GM23338 (cell line): ENCODE measurements at regions not wholly inside any gene's neighbourhood (a gene's known extent, or its start where the extent isn't known, plus 50 kb on each side); places are given as distances from the start of the nearest gene placed in this dataset.
A peak's percentile ranks its signal among the peaks of the same experiment; 100 is the strongest.

Experiments used
- ATAC-seq: fragments of 200-7000 bp; cut with Tn5 transposase; 3 replicates; pipeline ENCODE4 v1.9.1; 2020
- DNase-seq: peaks from one replicate; pipeline ENCODE4 v3.0.0-alpha.2; 2015; ENCODE audit warnings: low spot score
- H2AFZ ChIP-seq: fragments of 200-600 bp; sonication (generic); 2 replicates; pipeline ENCODE4 v1.8.0; 2016; ENCODE audit warnings: antibody characterized with exemption, mild to moderate bottlenecking, moderate library complexity
- H3F3A ChIP-seq: fragments of 200-600 bp; sonication (generic); replicated peaks from 2 replicates; pipeline ENCODE4 v1.8.0; 2017; ENCODE audit warnings: antibody characterized with exemption, mixed run types, low read depth
- H3K27ac ChIP-seq: fragments of 200-600 bp; sonication (generic); 2 replicates; pipeline ENCODE4 v1.6.1; 2016; ENCODE audit warnings: low read depth
- H3K27me3 ChIP-seq: fragments of 200-600 bp; sonication (generic); 2 replicates; pipeline ENCODE4 v1.8.0; 2016; ENCODE audit warnings: mild to moderate bottlenecking, mixed run types, moderate library complexity; ENCODE audit not compliant: insufficient read depth
- H3K36me3 ChIP-seq: fragments of 200-600 bp; sonication (generic); 2 replicates; pipeline ENCODE4 v1.8.0; 2016; ENCODE audit warnings: mild to moderate bottlenecking; ENCODE audit not compliant: insufficient read depth
- H3K4me1 ChIP-seq: fragments of 200-600 bp; sonication (generic); 2 replicates; pipeline ENCODE4 v1.8.0; 2016; ENCODE audit warnings: mild to moderate bottlenecking, moderate library complexity; ENCODE audit not compliant: insufficient read depth
- H3K4me2 ChIP-seq: fragments of 200-600 bp; sonication (generic); 2 replicates; pipeline ENCODE4 v1.7.1; 2017; ENCODE audit warnings: mixed run types
- H3K4me3 ChIP-seq: fragments of 200-600 bp; sonication (generic); 2 replicates; pipeline ENCODE4 v1.6.1; 2016; ENCODE audit warnings: mixed run types
- H3K79me2 ChIP-seq: fragments of 200-600 bp; sonication (generic); replicated peaks from 2 replicates; pipeline ENCODE4 v1.8.0; 2017; ENCODE audit warnings: mild to moderate bottlenecking; ENCODE audit not compliant: insufficient read depth
- H3K9me2 ChIP-seq: fragments of 200-600 bp; sonication (generic); 2 replicates; pipeline ENCODE4 v1.8.0; 2017; ENCODE audit not compliant: insufficient read depth
- H4K20me1 ChIP-seq: fragments of 200-600 bp; sonication (generic); replicated peaks from 2 replicates; pipeline ENCODE4 v1.8.0; 2017; ENCODE audit warnings: mild to moderate bottlenecking; ENCODE audit not compliant: insufficient read depth
- H3K27ac Mint-ChIP-seq: 2 replicates; pipeline ENCODE4 v1.8.0; 2020; ENCODE audit warnings: inconsistent platforms, mild to moderate bottlenecking, moderate library complexity, mixed read lengths
- H3K27me3 Mint-ChIP-seq: 3 replicates; pipeline ENCODE4 v1.8.0; 2022; ENCODE audit warnings: low read depth, mild to moderate bottlenecking, moderate library complexity, mixed read lengths, inconsistent platforms; ENCODE audit not compliant: insufficient read depth, poor library complexity
- H3K36me3 Mint-ChIP-seq: 3 replicates; pipeline ENCODE4 v1.8.0; 2021; ENCODE audit warnings: low read depth, mild to moderate bottlenecking, inconsistent platforms, moderate library complexity, mixed read lengths
- H3K4me1 Mint-ChIP-seq: 3 replicates; pipeline ENCODE4 v1.8.0; 2020; ENCODE audit warnings: mild to moderate bottlenecking, inconsistent platforms, mixed read lengths
- H3K4me3 Mint-ChIP-seq: 3 replicates; pipeline ENCODE4 v1.8.0; 2021; ENCODE audit warnings: moderate library complexity, mild to moderate bottlenecking, inconsistent platforms, mixed read lengths
- H3K9me3 Mint-ChIP-seq: 3 replicates; pipeline ENCODE4 v1.8.0; 2020; ENCODE audit warnings: moderate library complexity, mild to moderate bottlenecking, inconsistent platforms, mixed read lengths
- CREB1 ChIP-seq: fragments of 250-450 bp; sonication (Bioruptor Pico); IDR thresholded peaks from 2 replicates; pipeline ENCODE4 v1.5.0; 2020; ENCODE audit warnings: low read depth, mild to moderate bottlenecking, moderate library complexity
- EZH2 ChIP-seq: fragments of 200-600 bp; sonication (generic); IDR thresholded peaks from one replicate; pipeline ENCODE4 v1.8.0; 2017; ENCODE audit warnings: antibody characterized with exemption, mild to moderate bottlenecking, low read depth; ENCODE audit not compliant: unreplicated experiment
- EZH2phosphoT487 ChIP-seq: fragments of 200-600 bp; sonication (generic); IDR thresholded peaks from one replicate; pipeline ENCODE4 v1.8.1; 2018; ENCODE audit warnings: antibody characterized with exemption; ENCODE audit not compliant: unreplicated experiment
- JUNB ChIP-seq: IDR thresholded peaks from one replicate; pipeline ENCODE4 v1.6.1; 2016; ENCODE audit warnings: antibody characterized with exemption; ENCODE audit not compliant: unreplicated experiment
- NANOG ChIP-seq: IDR thresholded peaks from 2 replicates; pipeline ENCODE4 v1.6.1; 2016; ENCODE audit warnings: antibody characterized with exemption, borderline replicate concordance
- POLR2AphosphoS5 ChIP-seq: IDR thresholded peaks from 2 replicates; pipeline ENCODE4 v1.6.1; 2016; ENCODE audit warnings: antibody characterized with exemption, low read depth
- STAT1 ChIP-seq: IDR thresholded peaks from one replicate; pipeline ENCODE4 v1.6.1; 2016; ENCODE audit warnings: antibody characterized with exemption; ENCODE audit not compliant: unreplicated experiment
- ZNF114 ChIP-seq: fragments of 250-450 bp; sonication (Bioruptor Pico); IDR thresholded peaks from 2 replicates; pipeline ENCODE4 v1.5.0; 2020; ENCODE audit warnings: mild to moderate bottlenecking, moderate library complexity
- ZNF331 ChIP-seq: fragments of 250-450 bp; sonication (Bioruptor Pico); IDR thresholded peaks from 2 replicates; pipeline ENCODE4 v1.5.0; 2020; ENCODE audit warnings: low read depth, mild to moderate bottlenecking, moderate library complexity
- TF ChIP-seq, protein P1 (sequence below), 2 experiments: fragments of 200-600 bp in 1 of 2; sonication (generic) in 1 of 2; conservative IDR thresholded peaks; 2 replicates each; pipeline versions ENCODE4 v1.5.1 to v1.6.1; 2016 to 2017; ENCODE audit warnings: antibody characterized with exemption in 2 of 2, low read depth in 2 of 2, mild to moderate bottlenecking in 2 of 2, moderate library complexity in 1 of 2
- TF ChIP-seq, protein P2 (sequence below): fragments of 250-450 bp; sonication (Bioruptor Pico); IDR thresholded peaks from 2 replicates; pipeline ENCODE4 v1.5.0; 2020; ENCODE audit warnings: mild to moderate bottlenecking, moderate library complexity
- TF ChIP-seq, protein P3 (sequence below): IDR thresholded peaks from 2 replicates; pipeline ENCODE4 v1.6.1; 2016; ENCODE audit warnings: antibody characterized with exemption
- TF ChIP-seq, protein P4 (sequence below): IDR thresholded peaks from one replicate; pipeline ENCODE4 v1.6.1; 2018; ENCODE audit warnings: antibody characterized with exemption; ENCODE audit not compliant: unreplicated experiment

DNA sequence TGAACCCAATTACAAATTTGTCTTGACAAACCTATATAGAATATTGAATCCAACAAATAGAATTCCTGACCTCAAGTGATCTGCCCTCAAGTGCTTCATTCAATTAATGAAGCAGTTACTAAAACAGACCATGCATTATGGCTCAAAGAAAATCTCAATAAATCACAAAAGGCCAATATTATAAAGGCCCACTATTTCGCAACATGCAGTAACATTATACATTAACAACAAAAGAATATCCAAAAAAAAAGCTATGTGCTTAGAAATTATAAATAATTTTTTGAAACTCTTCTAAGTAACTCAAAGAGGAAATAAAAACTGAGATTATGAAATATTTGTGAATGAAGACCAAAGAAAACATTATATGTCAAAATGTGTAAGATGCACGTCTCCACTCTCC, 177.7 kb downstream of the ZNF674 start:
- H3K27me3 Mint-ChIP-seq, result no peaks in the 10 kb centered on the region
- H3K9me2 ChIP-seq, result no peaks in the 10 kb centered on the region
- peaks cover 2% of the 10 kb centered on the region; the same call in 1 of the 3 replicates for H3K36me3 Mint-ChIP-seq
- H3K4me3 ChIP-seq, result no peak overlapping the region
- no peak overlapping the region for H3K27ac Mint-ChIP-seq
- no peaks in the 10 kb centered on the region for H3K36me3 ChIP-seq
- no peak for ATAC-seq
- TF ChIP-seq ZNF331 (CRISPR knock-in tag) (no peak), EZH2 (no peak), CREB1 (CRISPR knock-in tag) (no peak), POLR2AphosphoS5 (no peak), ZNF114 (CRISPR knock-in tag) (no peak), JUNB (no peak), STAT1 (no peak), NANOG (no peak), EZH2phosphoT487 (no peak)
- TF ChIP-seq, protein P1, sequence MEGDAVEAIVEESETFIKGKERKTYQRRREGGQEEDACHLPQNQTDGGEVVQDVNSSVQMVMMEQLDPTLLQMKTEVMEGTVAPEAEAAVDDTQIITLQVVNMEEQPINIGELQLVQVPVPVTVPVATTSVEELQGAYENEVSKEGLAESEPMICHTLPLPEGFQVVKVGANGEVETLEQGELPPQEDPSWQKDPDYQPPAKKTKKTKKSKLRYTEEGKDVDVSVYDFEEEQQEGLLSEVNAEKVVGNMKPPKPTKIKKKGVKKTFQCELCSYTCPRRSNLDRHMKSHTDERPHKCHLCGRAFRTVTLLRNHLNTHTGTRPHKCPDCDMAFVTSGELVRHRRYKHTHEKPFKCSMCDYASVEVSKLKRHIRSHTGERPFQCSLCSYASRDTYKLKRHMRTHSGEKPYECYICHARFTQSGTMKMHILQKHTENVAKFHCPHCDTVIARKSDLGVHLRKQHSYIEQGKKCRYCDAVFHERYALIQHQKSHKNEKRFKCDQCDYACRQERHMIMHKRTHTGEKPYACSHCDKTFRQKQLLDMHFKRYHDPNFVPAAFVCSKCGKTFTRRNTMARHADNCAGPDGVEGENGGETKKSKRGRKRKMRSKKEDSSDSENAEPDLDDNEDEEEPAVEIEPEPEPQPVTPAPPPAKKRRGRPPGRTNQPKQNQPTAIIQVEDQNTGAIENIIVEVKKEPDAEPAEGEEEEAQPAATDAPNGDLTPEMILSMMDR (conservative IDR thresholded peaks at IDR 0.05; ENCODE audit: low read depth in 2 of 2), result no peak
- TF ChIP-seq, protein P2, sequence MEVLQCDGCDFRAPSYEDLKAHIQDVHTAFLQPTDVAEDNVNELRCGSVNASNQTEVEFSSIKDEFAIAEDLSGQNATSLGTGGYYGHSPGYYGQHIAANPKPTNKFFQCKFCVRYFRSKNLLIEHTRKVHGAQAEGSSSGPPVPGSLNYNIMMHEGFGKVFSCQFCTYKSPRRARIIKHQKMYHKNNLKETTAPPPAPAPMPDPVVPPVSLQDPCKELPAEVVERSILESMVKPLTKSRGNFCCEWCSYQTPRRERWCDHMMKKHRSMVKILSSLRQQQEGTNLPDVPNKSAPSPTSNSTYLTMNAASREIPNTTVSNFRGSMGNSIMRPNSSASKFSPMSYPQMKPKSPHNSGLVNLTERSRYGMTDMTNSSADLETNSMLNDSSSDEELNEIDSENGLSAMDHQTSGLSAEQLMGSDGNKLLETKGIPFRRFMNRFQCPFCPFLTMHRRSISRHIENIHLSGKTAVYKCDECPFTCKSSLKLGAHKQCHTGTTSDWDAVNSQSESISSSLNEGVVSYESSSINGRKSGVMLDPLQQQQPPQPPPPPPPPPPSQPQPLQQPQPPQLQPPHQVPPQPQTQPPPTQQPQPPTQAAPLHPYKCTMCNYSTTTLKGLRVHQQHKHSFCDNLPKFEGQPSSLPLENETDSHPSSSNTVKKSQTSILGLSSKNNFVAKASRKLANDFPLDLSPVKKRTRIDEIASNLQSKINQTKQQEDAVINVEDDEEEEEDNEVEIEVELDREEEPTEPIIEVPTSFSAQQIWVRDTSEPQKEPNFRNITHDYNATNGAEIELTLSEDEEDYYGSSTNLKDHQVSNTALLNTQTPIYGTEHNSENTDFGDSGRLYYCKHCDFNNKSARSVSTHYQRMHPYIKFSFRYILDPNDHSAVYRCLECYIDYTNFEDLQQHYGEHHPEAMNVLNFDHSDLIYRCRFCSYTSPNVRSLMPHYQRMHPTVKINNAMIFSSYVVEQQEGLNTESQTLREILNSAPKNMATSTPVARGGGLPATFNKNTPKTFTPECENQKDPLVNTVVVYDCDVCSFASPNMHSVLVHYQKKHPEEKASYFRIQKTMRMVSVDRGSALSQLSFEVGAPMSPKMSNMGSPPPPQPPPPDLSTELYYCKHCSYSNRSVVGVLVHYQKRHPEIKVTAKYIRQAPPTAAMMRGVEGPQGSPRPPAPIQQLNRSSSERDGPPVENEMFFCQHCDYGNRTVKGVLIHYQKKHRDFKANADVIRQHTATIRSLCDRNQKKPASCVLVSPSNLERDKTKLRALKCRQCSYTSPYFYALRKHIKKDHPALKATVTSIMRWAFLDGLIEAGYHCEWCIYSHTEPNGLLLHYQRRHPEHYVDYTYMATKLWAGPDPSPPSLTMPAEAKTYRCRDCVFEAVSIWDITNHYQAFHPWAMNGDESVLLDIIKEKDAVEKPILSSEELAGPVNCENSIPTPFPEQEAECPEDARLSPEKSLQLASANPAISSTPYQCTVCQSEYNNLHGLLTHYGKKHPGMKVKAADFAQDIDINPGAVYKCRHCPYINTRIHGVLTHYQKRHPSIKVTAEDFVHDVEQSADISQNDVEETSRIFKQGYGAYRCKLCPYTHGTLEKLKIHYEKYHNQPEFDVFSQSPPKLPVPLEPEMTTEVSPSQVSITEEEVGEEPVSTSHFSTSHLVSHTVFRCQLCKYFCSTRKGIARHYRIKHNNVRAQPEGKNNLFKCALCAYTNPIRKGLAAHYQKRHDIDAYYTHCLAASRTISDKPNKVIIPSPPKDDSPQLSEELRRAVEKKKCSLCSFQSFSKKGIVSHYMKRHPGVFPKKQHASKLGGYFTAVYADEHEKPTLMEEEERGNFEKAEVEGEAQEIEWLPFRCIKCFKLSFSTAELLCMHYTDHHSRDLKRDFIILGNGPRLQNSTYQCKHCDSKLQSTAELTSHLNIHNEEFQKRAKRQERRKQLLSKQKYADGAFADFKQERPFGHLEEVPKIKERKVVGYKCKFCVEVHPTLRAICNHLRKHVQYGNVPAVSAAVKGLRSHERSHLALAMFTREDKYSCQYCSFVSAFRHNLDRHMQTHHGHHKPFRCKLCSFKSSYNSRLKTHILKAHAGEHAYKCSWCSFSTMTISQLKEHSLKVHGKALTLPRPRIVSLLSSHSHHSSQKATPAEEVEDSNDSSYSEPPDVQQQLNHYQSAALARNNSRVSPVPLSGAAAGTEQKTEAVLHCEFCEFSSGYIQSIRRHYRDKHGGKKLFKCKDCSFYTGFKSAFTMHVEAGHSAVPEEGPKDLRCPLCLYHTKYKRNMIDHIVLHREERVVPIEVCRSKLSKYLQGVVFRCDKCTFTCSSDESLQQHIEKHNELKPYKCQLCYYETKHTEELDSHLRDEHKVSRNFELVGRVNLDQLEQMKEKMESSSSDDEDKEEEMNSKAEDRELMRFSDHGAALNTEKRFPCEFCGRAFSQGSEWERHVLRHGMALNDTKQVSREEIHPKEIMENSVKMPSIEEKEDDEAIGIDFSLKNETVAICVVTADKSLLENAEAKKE (CRISPR knock-in tag), result no peak
- TF ChIP-seq, protein P3, sequence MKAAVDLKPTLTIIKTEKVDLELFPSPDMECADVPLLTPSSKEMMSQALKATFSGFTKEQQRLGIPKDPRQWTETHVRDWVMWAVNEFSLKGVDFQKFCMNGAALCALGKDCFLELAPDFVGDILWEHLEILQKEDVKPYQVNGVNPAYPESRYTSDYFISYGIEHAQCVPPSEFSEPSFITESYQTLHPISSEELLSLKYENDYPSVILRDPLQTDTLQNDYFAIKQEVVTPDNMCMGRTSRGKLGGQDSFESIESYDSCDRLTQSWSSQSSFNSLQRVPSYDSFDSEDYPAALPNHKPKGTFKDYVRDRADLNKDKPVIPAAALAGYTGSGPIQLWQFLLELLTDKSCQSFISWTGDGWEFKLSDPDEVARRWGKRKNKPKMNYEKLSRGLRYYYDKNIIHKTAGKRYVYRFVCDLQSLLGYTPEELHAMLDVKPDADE, result no peak
- TF ChIP-seq, protein P4, sequence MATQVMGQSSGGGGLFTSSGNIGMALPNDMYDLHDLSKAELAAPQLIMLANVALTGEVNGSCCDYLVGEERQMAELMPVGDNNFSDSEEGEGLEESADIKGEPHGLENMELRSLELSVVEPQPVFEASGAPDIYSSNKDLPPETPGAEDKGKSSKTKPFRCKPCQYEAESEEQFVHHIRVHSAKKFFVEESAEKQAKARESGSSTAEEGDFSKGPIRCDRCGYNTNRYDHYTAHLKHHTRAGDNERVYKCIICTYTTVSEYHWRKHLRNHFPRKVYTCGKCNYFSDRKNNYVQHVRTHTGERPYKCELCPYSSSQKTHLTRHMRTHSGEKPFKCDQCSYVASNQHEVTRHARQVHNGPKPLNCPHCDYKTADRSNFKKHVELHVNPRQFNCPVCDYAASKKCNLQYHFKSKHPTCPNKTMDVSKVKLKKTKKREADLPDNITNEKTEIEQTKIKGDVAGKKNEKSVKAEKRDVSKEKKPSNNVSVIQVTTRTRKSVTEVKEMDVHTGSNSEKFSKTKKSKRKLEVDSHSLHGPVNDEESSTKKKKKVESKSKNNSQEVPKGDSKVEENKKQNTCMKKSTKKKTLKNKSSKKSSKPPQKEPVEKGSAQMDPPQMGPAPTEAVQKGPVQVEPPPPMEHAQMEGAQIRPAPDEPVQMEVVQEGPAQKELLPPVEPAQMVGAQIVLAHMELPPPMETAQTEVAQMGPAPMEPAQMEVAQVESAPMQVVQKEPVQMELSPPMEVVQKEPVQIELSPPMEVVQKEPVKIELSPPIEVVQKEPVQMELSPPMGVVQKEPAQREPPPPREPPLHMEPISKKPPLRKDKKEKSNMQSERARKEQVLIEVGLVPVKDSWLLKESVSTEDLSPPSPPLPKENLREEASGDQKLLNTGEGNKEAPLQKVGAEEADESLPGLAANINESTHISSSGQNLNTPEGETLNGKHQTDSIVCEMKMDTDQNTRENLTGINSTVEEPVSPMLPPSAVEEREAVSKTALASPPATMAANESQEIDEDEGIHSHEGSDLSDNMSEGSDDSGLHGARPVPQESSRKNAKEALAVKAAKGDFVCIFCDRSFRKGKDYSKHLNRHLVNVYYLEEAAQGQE, result no peak
- peak overlapping the region; percentile 71 for H3K27ac ChIP-seq
- no peaks in the 10 kb centered on the region for H3F3A ChIP-seq
- no peaks in the 10 kb centered on the region for H3K27me3 ChIP-seq
- no peak overlapping the region for H2AFZ ChIP-seq
- no peak for DNase-seq
- peaks cover 13% of the 10 kb centered on the region for H3K4me1 Mint-ChIP-seq
- peaks cover 8% of the 10 kb centered on the region; the same call in 1 of the 2 replicates for H3K4me1 ChIP-seq
- no peak overlapping the region for H3K4me3 Mint-ChIP-seq
- H3K4me2 ChIP-seq, result no peak overlapping the region
- H3K9me3 Mint-ChIP-seq, result peaks cover 2% of the 10 kb centered on the region; the same call in 1 of the 3 replicates
- H3K79me2 ChIP-seq, result no peaks in the 10 kb centered on the region
- no peaks in the 10 kb centered on the region for H4K20me1 ChIP-seq
